Glutamatergic neuron (in vitro differentiated cells): ENCODE measurements at regions not wholly inside any gene's neighbourhood (a gene's known extent, or its start where the extent isn't known, plus 50 kb on each side); places are given as distances from the start of the nearest gene placed in this dataset.

ENCODE experiments used
- DNase-seq: peaks from one replicate; pipeline ENCODE4 v3.0.0; 2022
- H3K27ac Mint-ChIP-seq: one replicate; pipeline ENCODE4 v1.8.0; 2020; ENCODE audit warnings: mild to moderate bottlenecking, mixed read lengths, inconsistent platforms; ENCODE audit not compliant: unreplicated experiment
- H3K27me3 Mint-ChIP-seq: one replicate; pipeline ENCODE4 v1.8.0; 2020; ENCODE audit warnings: mild to moderate bottlenecking, moderate library complexity, mixed read lengths, inconsistent platforms; ENCODE audit not compliant: unreplicated experiment
- H3K36me3 Mint-ChIP-seq: one replicate; pipeline ENCODE4 v1.8.0; 2020; ENCODE audit warnings: mild to moderate bottlenecking, mixed read lengths, inconsistent platforms; ENCODE audit not compliant: unreplicated experiment
- H3K4me1 Mint-ChIP-seq: one replicate; pipeline ENCODE4 v1.8.0; 2020; ENCODE audit warnings: mild to moderate bottlenecking, low read depth, mixed read lengths, inconsistent platforms; ENCODE audit not compliant: unreplicated experiment
- H3K4me3 Mint-ChIP-seq: one replicate; pipeline ENCODE4 v1.8.0; 2020; ENCODE audit warnings: mild to moderate bottlenecking, mixed read lengths, inconsistent platforms; ENCODE audit not compliant: unreplicated experiment
- H3K9me3 Mint-ChIP-seq: one replicate; pipeline ENCODE4 v1.8.0; 2020; ENCODE audit warnings: mild to moderate bottlenecking, moderate library complexity, mixed read lengths, inconsistent platforms; ENCODE audit not compliant: unreplicated experiment
- TF ChIP-seq, protein P1 (sequence below): fragments of 200-600 bp; sonication (generic); IDR thresholded peaks from one replicate; pipeline ENCODE4 v1.5.0; 2021; ENCODE audit not compliant: partially characterized antibody, unreplicated experiment

DNA sequence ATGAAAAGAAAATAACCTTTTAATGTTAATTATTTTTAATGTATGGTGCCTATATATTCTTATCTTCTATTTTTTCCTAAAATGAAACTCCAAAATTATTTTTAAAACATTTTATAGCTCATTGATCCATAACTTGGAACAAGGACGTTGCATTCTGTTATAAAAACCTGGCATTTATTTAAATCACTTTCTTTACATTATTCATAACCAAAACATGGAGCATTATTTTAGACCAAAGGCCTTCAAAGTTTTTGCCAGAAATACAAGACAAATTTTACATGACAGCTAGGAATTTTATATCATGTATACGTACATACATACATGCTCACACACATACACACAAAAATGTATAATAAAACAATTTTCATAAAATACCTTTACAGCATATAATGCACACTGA, 259.8 kb downstream of the QDPR start:
- Mint-ChIP-seq H3K4me3 (no peak overlapping the region), H3K27ac (no peak overlapping the region), H3K4me1 (no peaks in the 10 kb centered on the region), H3K9me3 (peaks cover 1% of the 10 kb centered on the region), H3K27me3 (no peaks in the 10 kb centered on the region), H3K36me3 (no peaks in the 10 kb centered on the region)
- TF ChIP-seq, protein P1, sequence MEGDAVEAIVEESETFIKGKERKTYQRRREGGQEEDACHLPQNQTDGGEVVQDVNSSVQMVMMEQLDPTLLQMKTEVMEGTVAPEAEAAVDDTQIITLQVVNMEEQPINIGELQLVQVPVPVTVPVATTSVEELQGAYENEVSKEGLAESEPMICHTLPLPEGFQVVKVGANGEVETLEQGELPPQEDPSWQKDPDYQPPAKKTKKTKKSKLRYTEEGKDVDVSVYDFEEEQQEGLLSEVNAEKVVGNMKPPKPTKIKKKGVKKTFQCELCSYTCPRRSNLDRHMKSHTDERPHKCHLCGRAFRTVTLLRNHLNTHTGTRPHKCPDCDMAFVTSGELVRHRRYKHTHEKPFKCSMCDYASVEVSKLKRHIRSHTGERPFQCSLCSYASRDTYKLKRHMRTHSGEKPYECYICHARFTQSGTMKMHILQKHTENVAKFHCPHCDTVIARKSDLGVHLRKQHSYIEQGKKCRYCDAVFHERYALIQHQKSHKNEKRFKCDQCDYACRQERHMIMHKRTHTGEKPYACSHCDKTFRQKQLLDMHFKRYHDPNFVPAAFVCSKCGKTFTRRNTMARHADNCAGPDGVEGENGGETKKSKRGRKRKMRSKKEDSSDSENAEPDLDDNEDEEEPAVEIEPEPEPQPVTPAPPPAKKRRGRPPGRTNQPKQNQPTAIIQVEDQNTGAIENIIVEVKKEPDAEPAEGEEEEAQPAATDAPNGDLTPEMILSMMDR = no peak
- no peak for DNase-seq

DNA sequence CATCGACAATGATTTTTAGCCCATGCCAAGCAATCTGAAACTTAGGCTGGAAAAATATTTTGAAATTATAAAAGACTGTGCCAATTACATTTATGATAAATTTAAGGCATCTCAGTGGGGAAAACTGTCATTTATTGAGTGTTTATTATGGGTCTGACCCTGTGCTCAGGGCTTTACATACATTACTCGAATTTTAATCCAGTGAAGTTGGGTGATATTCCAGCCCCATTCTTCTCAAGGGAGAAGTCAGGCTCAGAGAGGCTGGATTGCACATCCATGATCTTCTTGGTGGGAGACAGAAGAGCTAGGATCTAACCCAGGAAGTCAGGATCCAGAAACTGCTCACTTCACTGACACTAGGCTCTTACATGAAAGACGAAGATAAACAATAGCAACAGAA, 260.8 kb downstream of the QDPR start:
- Mint-ChIP-seq H3K9me3 (no peaks in the 10 kb centered on the region), H3K4me1 (no peaks in the 10 kb centered on the region), H3K4me3 (no peak overlapping the region), H3K36me3 (no peaks in the 10 kb centered on the region), H3K27ac (no peak overlapping the region), H3K27me3 (no peaks in the 10 kb centered on the region)
- TF ChIP-seq, protein P1 = no peak
- no peak for DNase-seq

DNA sequence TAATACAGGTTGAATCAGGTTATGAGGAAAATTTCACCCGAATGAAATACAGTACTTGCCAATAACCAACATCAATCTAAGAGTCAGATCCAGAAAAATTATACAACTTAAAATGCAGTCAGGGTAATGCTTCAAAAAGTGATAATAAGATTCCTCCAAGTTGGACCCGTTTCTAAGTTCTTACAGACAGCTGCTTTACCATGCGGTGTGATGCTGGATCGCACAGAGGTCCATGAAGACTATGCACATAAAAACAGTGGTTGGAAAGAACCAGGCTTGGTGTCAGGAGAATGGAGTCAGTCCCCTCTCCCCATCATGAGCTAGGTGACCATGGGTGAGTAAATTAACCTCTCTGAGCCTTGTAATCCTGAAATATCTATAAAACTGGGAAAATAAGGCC, 261.3 kb downstream of the QDPR start:
- TF ChIP-seq, protein P1 = no peak
- Mint-ChIP-seq H3K27me3 (no peaks in the 10 kb centered on the region), H3K4me1 (no peaks in the 10 kb centered on the region), H3K27ac (no peak overlapping the region), H3K9me3 (no peaks in the 10 kb centered on the region), H3K36me3 (no peaks in the 10 kb centered on the region), H3K4me3 (no peak overlapping the region)
- DNase-seq = no peak

GRCh38 chr4:17246656-17247055, 265.2 kb downstream of the QDPR start:
- no peak for DNase-seq
- Mint-ChIP-seq H3K4me3 (no peak overlapping the region), H3K4me1 (no peaks in the 10 kb centered on the region), H3K36me3 (no peaks in the 10 kb centered on the region), H3K27me3 (no peaks in the 10 kb centered on the region), H3K27ac (no peak overlapping the region), H3K9me3 (no peaks in the 10 kb centered on the region)
- TF ChIP-seq, protein P1 = no peak

GRCh38 chr4:17241835-17242234, 270.1 kb downstream of the QDPR start:
- Mint-ChIP-seq H3K27me3 (no peaks in the 10 kb centered on the region), H3K4me1 (no peaks in the 10 kb centered on the region), H3K4me3 (no peak overlapping the region), H3K9me3 (no peaks in the 10 kb centered on the region), H3K27ac (no peak overlapping the region), H3K36me3 (no peaks in the 10 kb centered on the region)
- no peak for DNase-seq
- TF ChIP-seq, protein P1 = no peak
